Esophagus (tissue), 2 donors: ENCODE measurements at regions not wholly inside any gene's neighbourhood (a gene's known extent, or its start where the extent isn't known, plus 50 kb on each side); places are given as distances from the start of the nearest gene placed in this dataset.

Experiments
- H3K27ac ChIP-seq, 2 donors: one replicate each; pipeline ENCODE4 v1.5.1; 2013; ENCODE audit warnings: low read depth in 2 of 2, mild to moderate bottlenecking in 2 of 2, inconsistent platforms in 1 of 2, low read length in 1 of 2, moderate library complexity in 1 of 2
- H3K27me3 ChIP-seq, 2 donors: one replicate each; pipeline ENCODE4 v1.6.1; 2013; ENCODE audit warnings: low read length in 2 of 2, control low read depth in 1 of 2, mild to moderate bottlenecking in 1 of 2; ENCODE audit not compliant: insufficient read depth in 2 of 2, control insufficient read depth in 1 of 2
- H3K36me3 ChIP-seq, 2 donors: one replicate each; pipeline ENCODE4 v1.6.1; 2013; ENCODE audit warnings: low read length in 1 of 2; ENCODE audit not compliant: control insufficient read depth in 2 of 2, insufficient read depth in 2 of 2
- H3K4me1 ChIP-seq, 2 donors: one replicate each; pipeline ENCODE4 v1.6.1; 2013; ENCODE audit warnings: low read length in 1 of 2; ENCODE audit not compliant: control insufficient read depth in 2 of 2, insufficient read depth in 2 of 2
- H3K4me3 ChIP-seq, 2 donors: one replicate each; pipeline ENCODE4 v1.5.1; 2013; ENCODE audit warnings: low read length in 2 of 2, mild to moderate bottlenecking in 2 of 2, low read depth in 1 of 2, moderate library complexity in 1 of 2
- H3K9me3 ChIP-seq, 2 donors: one replicate each; pipeline ENCODE4 v1.6.1; 2013; ENCODE audit warnings: mild to moderate bottlenecking in 2 of 2, low read depth in 1 of 2, low read length in 1 of 2, moderate library complexity in 1 of 2; ENCODE audit not compliant: control insufficient read depth in 2 of 2, insufficient read depth in 1 of 2
- WGBS, 2 donors: extraction: QIAGEN DNeasy Blood & Tissue Kit; methylation state at CpG; one replicate each; pipeline ENCODE4 v1.1.7; 2013; 5-methylcytosine and 5-hydroxymethylcytosine counted together
- donor health status: healthy with polysubstance abuse.
- donor health status: Bipolar disorder and iron deficiency.

DNA sequence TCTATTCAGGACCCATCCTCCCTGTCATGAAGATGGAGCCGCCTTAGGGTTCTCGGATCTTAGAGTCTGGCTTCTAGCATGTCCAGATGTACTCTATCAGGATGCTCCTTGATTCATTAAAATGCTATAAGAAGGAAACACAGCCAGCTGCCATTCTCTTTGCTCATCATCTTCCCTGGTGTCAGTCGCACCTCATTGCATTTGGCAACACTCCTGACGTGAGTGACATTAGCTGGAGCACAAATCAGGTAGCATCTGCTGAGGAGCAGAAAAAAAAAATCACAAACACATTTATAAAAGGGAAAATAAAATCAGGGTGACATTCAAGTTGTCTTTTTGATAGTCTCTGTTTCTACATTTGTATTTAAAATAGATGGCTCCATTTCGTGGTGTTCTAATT lies 226.1 kb upstream of the NMUR2 start:
- Histone ChIP-seq H3K27me3 (no peaks in the 10 kb centered on the region), H3K9me3 (no peaks in the 10 kb centered on the region)
- WGBS, 2 donors, result 73 to 75% methylated on average over 5 of the region's 5 CpGs

DNA sequence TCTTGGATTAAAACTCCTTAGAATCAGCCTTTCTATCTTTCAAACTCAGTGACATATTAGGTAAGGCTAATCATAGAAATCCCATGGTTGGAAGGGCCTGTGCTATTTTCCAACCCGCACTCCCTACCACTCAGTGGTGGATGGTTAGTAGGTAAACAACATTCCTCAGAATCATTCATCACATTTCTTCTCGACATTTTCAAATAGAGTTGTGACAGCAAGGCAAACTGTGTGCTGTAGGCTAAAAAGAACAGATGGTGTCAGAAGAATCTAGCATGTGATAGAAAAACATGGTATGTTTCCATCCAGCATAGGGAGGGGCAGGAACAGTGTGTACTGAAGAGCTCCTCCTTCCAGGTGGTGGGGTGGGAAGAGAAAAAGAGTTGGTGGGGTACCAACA lies 227.3 kb upstream of the NMUR2 start:
- WGBS, 2 donors, result 37 to 38% methylated on average over 2 of the region's 2 CpGs
- no peaks in the 10 kb centered on the region for H3K9me3 ChIP-seq
- no peak overlapping the region for H3K27ac ChIP-seq
- H3K4me3 ChIP-seq, result no peak overlapping the region
- H3K4me1 ChIP-seq, result no peaks in the 10 kb centered on the region
- no peaks in the 10 kb centered on the region for H3K27me3 ChIP-seq
- H3K36me3 ChIP-seq, result no peaks in the 10 kb centered on the region

More for the DNA sequence above, 226.1 kb upstream of the NMUR2 start:
- H3K4me1 ChIP-seq, result no peaks in the 10 kb centered on the region
- no peak overlapping the region for H3K27ac ChIP-seq
- H3K4me3 ChIP-seq, result no peak overlapping the region
- H3K36me3 ChIP-seq, result no peaks in the 10 kb centered on the region

DNA sequence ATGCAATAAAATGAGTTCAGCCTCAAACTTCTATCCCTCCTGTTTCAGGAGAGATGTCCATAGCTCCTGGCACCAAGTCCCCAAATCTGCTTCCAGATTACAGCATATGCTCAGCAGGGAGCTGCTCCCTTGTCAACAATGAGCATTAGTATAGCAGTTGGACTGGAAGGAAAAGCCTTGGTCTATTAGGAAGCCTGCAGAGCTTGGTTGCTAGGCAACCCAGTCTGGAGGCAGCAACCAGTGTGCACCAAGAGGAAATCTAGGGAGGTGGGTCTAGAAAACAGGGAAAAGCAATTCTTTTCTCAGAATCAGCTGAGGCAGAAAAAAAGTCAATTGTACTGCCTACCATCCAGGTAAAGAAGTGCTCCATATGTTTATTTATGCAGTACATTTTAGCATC lies 229.5 kb upstream of the NMUR2 start:
- Histone ChIP-seq H3K36me3 (no peaks in the 10 kb centered on the region), H3K4me1 (no peaks in the 10 kb centered on the region), H3K9me3 (no peaks in the 10 kb centered on the region), H3K4me3 (no peak overlapping the region), H3K27ac (no peak overlapping the region), H3K27me3 (no peaks in the 10 kb centered on the region)

DNA sequence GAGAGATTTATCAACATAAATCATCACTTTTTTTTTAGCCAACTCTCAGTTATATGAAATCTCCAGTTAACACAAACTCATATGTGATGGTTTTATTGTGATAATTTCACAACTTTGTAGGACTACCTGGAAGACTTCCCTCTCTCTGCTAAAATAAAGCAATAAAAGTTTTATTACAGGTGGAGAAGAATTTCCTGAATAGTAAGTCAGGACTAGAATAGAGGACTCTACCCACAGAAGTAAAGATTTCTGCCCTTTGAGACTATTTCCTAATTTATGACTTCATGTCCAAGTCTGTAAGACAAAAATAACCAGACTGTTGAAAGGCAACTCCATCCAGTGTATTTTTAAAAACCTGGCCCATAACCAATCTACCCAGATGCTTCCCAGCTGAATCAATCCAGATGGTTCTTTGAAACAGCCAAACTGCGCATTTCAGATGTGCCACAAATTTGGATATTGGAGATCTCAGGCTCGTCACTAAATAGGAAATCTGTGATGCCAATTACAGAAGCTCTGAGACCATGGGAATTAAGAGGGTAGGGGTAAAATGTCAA lies 234.0 kb upstream of the NMUR2 start:
- Histone ChIP-seq H3K27me3 (no peaks in the 10 kb centered on the region), H3K27ac (no peak overlapping the region)
- 62 to 64% methylated on average over 2 of the region's 2 CpGs for WGBS, 2 donors

DNA sequence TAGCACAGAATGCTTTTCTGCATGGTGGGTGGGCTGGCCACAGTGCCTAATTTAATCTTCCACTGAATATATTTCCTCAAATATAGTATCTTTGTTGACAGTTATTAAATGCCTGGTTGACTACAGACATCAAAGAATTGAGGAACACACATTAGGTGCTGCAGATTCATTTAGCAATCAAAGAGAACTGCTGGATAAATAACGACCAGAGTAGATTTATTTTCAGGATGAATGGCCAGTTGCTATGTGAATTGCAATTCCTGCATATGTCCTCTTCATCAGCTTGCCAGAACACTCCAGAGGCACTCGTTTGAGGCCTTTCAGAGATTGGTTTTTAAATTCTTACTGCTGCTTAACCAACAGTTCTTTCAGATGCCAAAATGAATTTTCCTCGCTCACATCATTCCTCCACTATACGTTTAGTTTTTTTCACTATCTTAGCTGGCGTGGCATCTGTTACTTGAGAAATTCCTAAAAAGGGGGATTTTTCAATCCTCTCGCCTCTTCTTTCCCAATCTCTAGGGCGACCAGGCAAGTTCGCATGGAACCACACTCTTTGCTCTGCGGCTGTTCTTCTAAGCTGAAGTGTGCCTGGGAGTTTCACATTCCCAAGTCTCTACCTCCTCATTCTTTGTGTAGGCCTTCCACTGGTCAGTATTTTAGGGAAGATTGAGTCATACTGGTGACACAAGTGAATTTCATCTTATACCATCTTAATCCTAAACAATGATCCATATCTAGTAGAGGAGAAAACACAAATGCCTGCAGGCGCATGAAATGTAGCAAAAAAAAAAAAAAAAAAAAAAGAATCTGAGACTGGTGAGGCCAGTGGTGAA lies 237.1 kb upstream of the NMUR2 start:
- 84 to 89% methylated on average over 10 of the region's 10 CpGs for WGBS, 2 donors
- Histone ChIP-seq H3K27me3 (no peaks in the 10 kb centered on the region), H3K4me1 (peaks cover 0 to 5% of the 10 kb centered on the region in 2 donors)

More for the DNA sequence above, 234.0 kb upstream of the NMUR2 start:
- Histone ChIP-seq H3K4me1 (no peaks in the 10 kb centered on the region), H3K9me3 (no peaks in the 10 kb centered on the region), H3K4me3 (no peak overlapping the region), H3K36me3 (no peaks in the 10 kb centered on the region)

DNA sequence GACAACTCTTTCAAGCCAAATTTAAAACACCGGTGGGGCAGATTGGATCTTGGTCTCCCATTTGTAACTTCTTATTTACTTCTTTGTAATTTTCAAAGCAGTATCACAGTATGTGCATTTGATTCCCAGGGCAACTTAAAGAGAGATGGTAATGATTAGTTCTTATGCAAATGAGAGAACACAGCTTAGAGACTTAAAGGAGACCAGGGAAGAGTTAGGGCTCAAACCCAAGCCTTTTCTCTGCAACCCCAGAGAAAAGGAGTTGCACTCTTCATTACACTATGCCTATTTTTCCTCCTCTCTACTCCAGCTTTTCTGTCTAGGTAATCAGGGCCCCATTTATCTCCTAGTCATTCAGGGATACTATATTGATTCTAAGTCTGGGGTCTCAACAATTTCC lies 237.8 kb upstream of the NMUR2 start:
- no peak overlapping the region for H3K27ac ChIP-seq
- H3K4me3 ChIP-seq, result no peak overlapping the region
- no peaks in the 10 kb centered on the region for H3K36me3 ChIP-seq
- H3K9me3 ChIP-seq, result no peaks in the 10 kb centered on the region
- no peaks in the 10 kb centered on the region for H3K27me3 ChIP-seq
- WGBS, 2 donors, result 72 to 84% methylated on average over 1 of the region's 1 CpG
- H3K4me1 ChIP-seq, result peaks cover 0 to 5% of the 10 kb centered on the region in 2 donors

More for the DNA sequence above, 237.1 kb upstream of the NMUR2 start:
- Histone ChIP-seq H3K4me3 (no peak overlapping the region), H3K36me3 (no peaks in the 10 kb centered on the region), H3K27ac (no peak overlapping the region), H3K9me3 (no peaks in the 10 kb centered on the region)

DNA sequence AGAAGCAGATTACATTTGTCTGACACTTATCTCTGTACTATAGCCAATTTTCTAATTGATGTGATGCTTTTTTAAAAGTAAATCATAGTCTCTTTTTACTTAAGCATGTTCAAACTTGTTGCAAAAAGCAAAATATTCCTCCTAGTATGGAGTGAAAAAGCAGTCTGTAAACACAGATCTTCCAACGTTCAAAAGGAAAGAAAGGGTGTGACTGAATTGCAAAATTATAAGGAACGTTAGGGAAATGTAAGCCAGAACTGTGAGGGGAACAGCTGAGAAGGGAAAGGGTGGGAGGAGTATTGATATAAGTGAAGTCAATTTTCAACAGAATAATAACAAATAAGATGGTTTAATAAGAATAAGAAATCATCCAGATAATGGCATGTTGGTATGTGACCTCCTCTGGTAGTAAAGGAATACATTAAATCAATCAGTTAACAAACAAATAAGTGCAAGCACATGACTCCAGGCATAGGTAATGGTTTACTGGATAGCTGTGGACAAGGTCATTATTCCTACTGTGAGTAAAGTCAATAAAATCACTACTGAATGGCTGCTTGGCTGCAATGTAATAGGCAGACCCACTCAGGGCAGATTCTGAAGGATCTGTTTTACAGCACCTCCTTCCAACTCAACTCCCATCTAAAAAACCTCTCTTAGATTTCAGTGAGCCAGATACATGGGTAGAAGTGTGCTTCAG lies 239.1 kb upstream of the NMUR2 start:
- Histone ChIP-seq H3K4me1 (peaks cover 0 to 5% of the 10 kb centered on the region in 2 donors), H3K27ac (no peak overlapping the region), H3K27me3 (no peaks in the 10 kb centered on the region), H3K36me3 (no peaks in the 10 kb centered on the region), H3K9me3 (no peaks in the 10 kb centered on the region), H3K4me3 (no peak overlapping the region)
- 26 to 39% methylated on average over 2 of the region's 2 CpGs for WGBS, 2 donors

DNA sequence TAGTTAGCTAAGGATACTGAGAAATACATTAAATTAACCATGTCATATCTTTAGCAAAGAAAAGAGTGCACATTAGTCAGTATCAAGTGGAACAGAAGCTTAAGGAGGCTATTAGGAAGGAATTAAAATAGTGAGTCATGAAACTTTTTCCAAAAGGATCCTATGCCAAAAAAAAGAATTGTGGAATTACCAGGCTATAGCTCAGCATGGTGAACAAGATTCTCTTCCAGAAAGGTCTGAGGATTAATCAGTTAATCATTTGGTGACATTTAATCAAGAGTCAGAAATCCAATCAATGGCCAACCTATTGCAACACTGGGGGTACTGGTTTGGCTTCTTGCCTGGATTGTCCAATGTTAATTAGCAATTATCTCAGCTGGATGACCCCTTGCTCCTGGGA lies 244.5 kb upstream of the NMUR2 start:
- peaks cover 0 to 2% of the 10 kb centered on the region in 2 donors for H3K4me1 ChIP-seq
- H3K9me3 ChIP-seq, result no peaks in the 10 kb centered on the region
- H3K36me3 ChIP-seq, result no peaks in the 10 kb centered on the region
- H3K4me3 ChIP-seq, result no peak overlapping the region
- no peaks in the 10 kb centered on the region for H3K27me3 ChIP-seq
- no peak overlapping the region for H3K27ac ChIP-seq

DNA sequence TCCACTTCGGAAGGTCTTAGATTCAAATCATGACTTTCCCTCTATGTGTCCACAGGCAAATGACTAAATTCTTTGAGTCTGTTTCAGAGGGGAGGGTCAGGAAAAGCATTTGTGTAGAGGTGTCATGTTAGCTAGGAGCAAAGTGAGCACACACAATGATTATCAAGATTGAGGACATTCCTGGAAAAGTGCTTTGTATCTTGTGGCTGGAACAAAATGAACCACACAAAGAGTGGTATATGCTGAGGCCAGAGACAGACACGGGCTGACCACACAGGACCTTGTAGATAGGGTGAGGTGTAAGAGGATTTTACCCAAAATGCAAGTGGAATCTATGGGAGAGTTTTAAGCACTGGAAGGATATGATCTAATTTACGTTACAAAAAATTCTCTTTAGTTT lies 245.3 kb upstream of the NMUR2 start:
- H3K27me3 ChIP-seq, result no peaks in the 10 kb centered on the region
- H3K27ac ChIP-seq, result no peak overlapping the region
- no peaks in the 10 kb centered on the region for H3K9me3 ChIP-seq
- H3K4me1 ChIP-seq, result no peaks in the 10 kb centered on the region
- no peak overlapping the region for H3K4me3 ChIP-seq
- 69 to 80% methylated on average over 3 of the region's 3 CpGs for whole genome bisulfite sequencing, 2 donors
- H3K36me3 ChIP-seq, result no peaks in the 10 kb centered on the region
